ENCODE measurements at regions not wholly inside any gene's neighbourhood (a gene's known extent, or its start where the extent isn't known, plus 50 kb on each side); places are given as distances from the start of the nearest gene placed in this dataset.
"Not testable (repeated sequence)": the region's sequence is repeated elsewhere in the genome, so short reads cannot be mapped to it uniquely, and the experiment has no call there.

GRCh38 chr14:106069804-106070625 is 543.6 kb downstream of the TMEM121 start:
- H3K9me3 ChIP-seq = no peaks in the 10 kb centered on the region
- H3K4me1 ChIP-seq (ENCODE audit: low read depth) = no peaks in the 10 kb centered on the region
- DNase-seq (no peak), ATAC-seq (no peak)
- no peaks in the 10 kb centered on the region for H3K36me3 ChIP-seq (ENCODE audit: low read depth)
- no peak for TF ChIP-seq CTCF (IDR thresholded peaks at IDR 0.05)
- intact Hi-C loops (cut with DNase I, micrococcal nuclease) = no loop called here
- H3K4me3 ChIP-seq = no peak overlapping the region

- intact Hi-C loops (cut with DNase I, micrococcal nuclease) = no loop called here
- Histone ChIP-seq H3K4me1 (ENCODE audit: low read depth) (no peaks in the 10 kb centered on the region), H3K36me3 (ENCODE audit: low read depth) (no peaks in the 10 kb centered on the region), H3K9me3 (no peaks in the 10 kb centered on the region), H3K4me3 (no peak overlapping the region)
- no peak for TF ChIP-seq CTCF (IDR thresholded peaks at IDR 0.05)
- ATAC-seq (no peak), DNase-seq (no peak)
Observed at GRCh38 chr14:106080922-106081321, 554.5 kb downstream of the TMEM121 start.

- H3K4me3 ChIP-seq; H3K4me1 ChIP-seq (ENCODE audit: low read depth); H3K36me3 ChIP-seq (ENCODE audit: low read depth); intact Hi-C loops (cut with DNase I, micrococcal nuclease); H3K9me3 ChIP-seq; ATAC-seq; DNase-seq: not testable (repeated sequence)
Observed at GRCh38 chr14:106081721-106082120, 555.3 kb downstream of the TMEM121 start.

GRCh38 chr14:106083082-106083481 is 556.7 kb downstream of the TMEM121 start:
- ATAC-seq (no peak), DNase-seq (no peak)
- Histone ChIP-seq H3K4me3 (no peak overlapping the region), H3K36me3 (ENCODE audit: low read depth) (no peaks in the 10 kb centered on the region), H3K4me1 (ENCODE audit: low read depth) (no peaks in the 10 kb centered on the region), H3K9me3 (no peaks in the 10 kb centered on the region)
- intact Hi-C loops (cut with DNase I, micrococcal nuclease) = no loop called here
- TF ChIP-seq CTCF (IDR thresholded peaks at IDR 0.05) = no peak

- TF ChIP-seq CTCF (IDR thresholded peaks at IDR 0.05) = no peak
- no peaks in the 10 kb centered on the region for H3K9me3 ChIP-seq
- DNase-seq = no peak
- ATAC-seq = no peak
- H3K4me3 ChIP-seq = no peak overlapping the region
- H3K36me3 ChIP-seq (ENCODE audit: low read depth) = no peaks in the 10 kb centered on the region
- intact Hi-C loops (cut with DNase I, micrococcal nuclease) = no loop called here
- H3K4me1 ChIP-seq (ENCODE audit: low read depth) = no peaks in the 10 kb centered on the region
Observed at GRCh38 chr14:106087837-106088236, 561.5 kb downstream of the TMEM121 start.

- DNase-seq; H3K9me3 ChIP-seq; intact Hi-C loops (cut with DNase I, micrococcal nuclease); H3K4me1 ChIP-seq (ENCODE audit: low read depth); H3K4me3 ChIP-seq; H3K36me3 ChIP-seq (ENCODE audit: low read depth); ATAC-seq: not testable (repeated sequence)
Observed at GRCh38 chr14:106088860-106089259, 562.5 kb downstream of the TMEM121 start.

Measured in mucosa of descending colon (tissue), 3 donors.